Lung (tissue), 11 donors: ENCODE measurements at regions not wholly inside any gene's neighbourhood (a gene's known extent, or its start where the extent isn't known, plus 50 kb on each side); places are given as distances from the start of the nearest gene placed in this dataset.
A peak's percentile ranks its signal among the peaks of the same experiment; 100 is the strongest.

ENCODE experiments used
- ATAC-seq: fragments of 200-7000 bp; cut with Tn5 transposase; one replicate; pipeline ENCODE4 v1.9.1; 2020; ENCODE audit warnings: moderate number of reproducible peaks; ENCODE audit not compliant: insufficient read depth, low FRiP score
- DNase-seq, 3 donors: peaks; one replicate each; pipeline ENCODE4 v3.0.0-alpha.2; 2013 to 2017
- H3K27ac ChIP-seq, 2 donors: one replicate each; pipeline ENCODE4 v1.5.1; 2013; ENCODE audit warnings: mild to moderate bottlenecking in 2 of 2, moderate library complexity in 2 of 2, control low read depth in 1 of 2, inconsistent platforms in 1 of 2, low read depth in 1 of 2, low read length in 1 of 2
- H3K27me3 ChIP-seq, 3 donors: one replicate each; pipeline ENCODE4 v1.5.1; 2013; ENCODE audit warnings: low read length in 2 of 3; ENCODE audit not compliant: control insufficient read depth in 3 of 3, insufficient read depth in 3 of 3
- H3K36me3 ChIP-seq, 4 donors: one replicate each; pipeline ENCODE4 v1.5.1; 2013; ENCODE audit warnings: low read length in 4 of 4, mild to moderate bottlenecking in 1 of 4, moderate library complexity in 1 of 4; ENCODE audit not compliant: control insufficient read depth in 4 of 4, insufficient read depth in 4 of 4
- H3K4me1 ChIP-seq, 5 donors: one replicate each; pipeline ENCODE4 v1.5.1; 2013; ENCODE audit warnings: low read length in 5 of 5, mild to moderate bottlenecking in 2 of 5, moderate library complexity in 1 of 5; ENCODE audit not compliant: control insufficient read depth in 5 of 5, insufficient read depth in 5 of 5
- H3K4me3 ChIP-seq: one replicate; pipeline ENCODE4 v1.5.1; 2013; ENCODE audit warnings: mild to moderate bottlenecking, control low read depth, moderate library complexity
- H3K9ac ChIP-seq, 2 donors: one replicate each; pipeline ENCODE4 v1.5.1; 2013; ENCODE audit warnings: low read length in 2 of 2, control low read depth in 1 of 2; ENCODE audit not compliant: insufficient read depth in 1 of 2
- H3K9me3 ChIP-seq, 4 donors: one replicate each; pipeline ENCODE4 v1.5.1; 2013; ENCODE audit warnings: low read length in 3 of 4, mild to moderate bottlenecking in 1 of 4, moderate library complexity in 1 of 4; ENCODE audit not compliant: control insufficient read depth in 4 of 4, insufficient read depth in 3 of 4
- CTCF ChIP-seq: IDR thresholded peaks from 2 replicates; pipeline ENCODE4 v1.5.1; 2012; ENCODE audit warnings: mild to moderate bottlenecking; ENCODE audit errors: control extremely low read depth, extremely low read depth
- WGBS, 2 donors: extraction: QIAGEN DNeasy Blood & Tissue Kit; methylation state at CpG; one replicate each; pipeline ENCODE4 v1.1.7; 2013; 5-methylcytosine and 5-hydroxymethylcytosine counted together
- donor health status: control.
- donor health status: control.
- donor health status: Bipolar disorder and iron deficiency.
- donor health status: healthy.
- donor health status: DM: yes; HTN: yes; CAD: no.

- H3K9me3 ChIP-seq = peaks cover 0 to 4% (median 0%) of the 10 kb centered on the region in 4 donors
- H3K4me1 ChIP-seq = peaks cover 0 to 23% (median 3%) of the 10 kb centered on the region in 5 donors
- peaks cover 0 to 5% (median 0%) of the 10 kb centered on the region in 3 donors for H3K27me3 ChIP-seq
- H3K27ac ChIP-seq = no peak overlapping the region
- H3K4me3 ChIP-seq = no peak overlapping the region
- no peak for TF ChIP-seq CTCF
- no peaks in the 10 kb centered on the region for H3K36me3 ChIP-seq
- WGBS, 2 donors = 51 to 71% methylated on average over 7 of the region's 7 CpGs
- DNase-seq (peak; percentile 45 to 76 (median 60)), ATAC-seq (no peak)
- H3K9ac ChIP-seq = no peak overlapping the region
These were observed 1495.2 kb downstream of the TBC1D22A start for GRCh38 chr22:48257685-48258055.

- Histone ChIP-seq H3K9me3 (peaks cover 0 to 4% (median 0%) of the 10 kb centered on the region in 4 donors), H3K9ac (no peak overlapping the region), H3K27me3 (peaks cover 0 to 5% (median 0%) of the 10 kb centered on the region in 3 donors), H3K4me3 (no peak overlapping the region), H3K4me1 (peaks cover 0 to 23% (median 3%) of the 10 kb centered on the region in 5 donors), H3K36me3 (no peaks in the 10 kb centered on the region), H3K27ac (no peak overlapping the region)
- DNase-seq (no peak), ATAC-seq (no peak)
- TF ChIP-seq CTCF = no peak
- 82 to 87% methylated on average over 21 of the region's 21 CpGs for WGBS, 2 donors
These were observed 1494.6 kb downstream of the TBC1D22A start for GRCh38 chr22:48256776-48257684.

GRCh38 chr22:48256041-48256739 lies 1493.7 kb downstream of the TBC1D22A start:
- DNase-seq (no peak), ATAC-seq (no peak)
- H3K27ac ChIP-seq = no peak overlapping the region
- peaks cover 0 to 23% (median 3%) of the 10 kb centered on the region in 5 donors for H3K4me1 ChIP-seq
- H3K27me3 ChIP-seq = peaks cover 0 to 9% (median 0%) of the 10 kb centered on the region in 3 donors
- 64 to 67% methylated on average over 17 of the region's 17 CpGs for WGBS, 2 donors
- TF ChIP-seq CTCF = no peak
- H3K9ac ChIP-seq = no peak overlapping the region
- no peaks in the 10 kb centered on the region for H3K36me3 ChIP-seq
- no peak overlapping the region for H3K4me3 ChIP-seq
- peaks cover 0 to 4% (median 0%) of the 10 kb centered on the region in 4 donors for H3K9me3 ChIP-seq
